ENCODE measurements at regions not wholly inside any gene's neighbourhood (a gene's known extent, or its start where the extent isn't known, plus 50 kb on each side); places are given as distances from the start of the nearest gene placed in this dataset.

GRCh38 chr2:134081238-134081938, 172.5 kb upstream of the MGAT5 start:
- Histone ChIP-seq H3K36me3 (replicated peaks; ENCODE audit: low read depth, low read length) (no peaks in the 10 kb centered on the region), H3K9ac (ENCODE audit: low read length) (no peak overlapping the region), H4K20me1 (ENCODE audit: insufficient read depth, low read length) (no peaks in the 10 kb centered on the region), H3K9me3 (ENCODE audit: insufficient read depth, low read length) (no peaks in the 10 kb centered on the region), H3K27me3 (ENCODE audit: low read depth, low read length) (peaks cover 3% of the 10 kb centered on the region; the same call in 1 of the 2 replicates), H3K4me1 (ENCODE audit: low read length) (peaks cover 20% of the 10 kb centered on the region), H3K27ac (ENCODE audit: low read length) (no peak overlapping the region), H3K79me2 (ENCODE audit: low read length) (no peaks in the 10 kb centered on the region), H3K4me2 (ENCODE audit: low read length) (no peak overlapping the region), H3K4me3 (ENCODE audit: low read length) (no peak overlapping the region), H2AFZ (ENCODE audit: low read depth, low read length) (no peak overlapping the region)
- TF ChIP-seq EZH2phosphoT487 (IDR thresholded peaks at IDR 0.05; ENCODE audit: low read depth) (no peak), CTCF (IDR thresholded peaks at IDR 0.05; ENCODE audit: low read depth, low read length) (no peak)

- Histone ChIP-seq H2AFZ (ENCODE audit: low read depth, low read length) (no peak overlapping the region), H4K20me1 (ENCODE audit: insufficient read depth, low read length) (no peaks in the 10 kb centered on the region), H3K27ac (ENCODE audit: low read length) (no peak overlapping the region)
Observed at GRCh38 chr2:134083548-134083947, 170.3 kb upstream of the MGAT5 start.

GRCh38 chr2:134086594-134087219, 167.2 kb upstream of the MGAT5 start:
- H3K27me3 ChIP-seq (ENCODE audit: low read depth, low read length) = peaks cover 3% of the 10 kb centered on the region; the same call in 1 of the 2 replicates
- H3K4me2 ChIP-seq (ENCODE audit: low read length) = no peak overlapping the region
- no peaks in the 10 kb centered on the region for H3K36me3 ChIP-seq (replicated peaks; ENCODE audit: low read depth, low read length)
- no peak overlapping the region for H3K4me3 ChIP-seq (ENCODE audit: low read length)
- no peaks in the 10 kb centered on the region for H3K9me3 ChIP-seq (ENCODE audit: insufficient read depth, low read length)
- no peaks in the 10 kb centered on the region for H3K79me2 ChIP-seq (ENCODE audit: low read length)
- H3K9ac ChIP-seq (ENCODE audit: low read length) = no peak overlapping the region
- no peak overlapping the region for H3K27ac ChIP-seq (ENCODE audit: low read length)
- no peaks in the 10 kb centered on the region for H4K20me1 ChIP-seq (ENCODE audit: insufficient read depth, low read length)
- no peak for TF ChIP-seq CTCF (IDR thresholded peaks at IDR 0.05; ENCODE audit: low read depth, low read length)
- TF ChIP-seq EZH2phosphoT487 (IDR thresholded peaks at IDR 0.05; ENCODE audit: low read depth) = no peak
- H3K4me1 ChIP-seq (ENCODE audit: low read length) = peaks cover 10% of the 10 kb centered on the region
- H2AFZ ChIP-seq (ENCODE audit: low read depth, low read length) = no peak overlapping the region

More at GRCh38 chr2:134083548-134083947, 170.3 kb upstream of the MGAT5 start:
- Histone ChIP-seq H3K9me3 (ENCODE audit: insufficient read depth, low read length) (no peaks in the 10 kb centered on the region), H3K4me1 (ENCODE audit: low read length) (peaks cover 21% of the 10 kb centered on the region), H3K4me2 (ENCODE audit: low read length) (no peak overlapping the region), H3K4me3 (ENCODE audit: low read length) (no peak overlapping the region), H3K36me3 (replicated peaks; ENCODE audit: low read depth, low read length) (no peaks in the 10 kb centered on the region), H3K27me3 (ENCODE audit: low read depth, low read length) (peaks cover 3% of the 10 kb centered on the region; the same call in 1 of the 2 replicates), H3K9ac (ENCODE audit: low read length) (no peak overlapping the region), H3K79me2 (ENCODE audit: low read length) (no peaks in the 10 kb centered on the region)
- TF ChIP-seq CTCF (IDR thresholded peaks at IDR 0.05; ENCODE audit: low read depth, low read length) (no peak), EZH2phosphoT487 (IDR thresholded peaks at IDR 0.05; ENCODE audit: low read depth) (no peak)

GRCh38 chr2:134087371-134087921, 166.4 kb upstream of the MGAT5 start:
- Histone ChIP-seq H3K9ac (ENCODE audit: low read length) (no peak overlapping the region), H4K20me1 (ENCODE audit: insufficient read depth, low read length) (no peaks in the 10 kb centered on the region), H3K79me2 (ENCODE audit: low read length) (no peaks in the 10 kb centered on the region), H3K4me2 (ENCODE audit: low read length) (no peak overlapping the region), H2AFZ (ENCODE audit: low read depth, low read length) (no peak overlapping the region), H3K36me3 (replicated peaks; ENCODE audit: low read depth, low read length) (no peaks in the 10 kb centered on the region), H3K27me3 (ENCODE audit: low read depth, low read length) (peaks cover 3% of the 10 kb centered on the region; the same call in 1 of the 2 replicates), H3K9me3 (ENCODE audit: insufficient read depth, low read length) (no peaks in the 10 kb centered on the region), H3K27ac (ENCODE audit: low read length) (no peak overlapping the region), H3K4me3 (ENCODE audit: low read length) (no peak overlapping the region), H3K4me1 (ENCODE audit: low read length) (peaks cover 10% of the 10 kb centered on the region)
- TF ChIP-seq CTCF (IDR thresholded peaks at IDR 0.05; ENCODE audit: low read depth, low read length) (no peak), EZH2phosphoT487 (IDR thresholded peaks at IDR 0.05; ENCODE audit: low read depth) (no peak)

Data from OCI-LY3 (cell line).